CD4-positive, alpha-beta T cell treated with Interleukin-17A for 4 hours (primary cell): ENCODE measurements at regions not wholly inside any gene's neighbourhood (a gene's known extent, or its start where the extent isn't known, plus 50 kb on each side); places are given as distances from the start of the nearest gene placed in this dataset.

ENCODE experiments used
- DNase-seq: peaks from one replicate; pipeline ENCODE4 v3.0.0-alpha.2; 2020; ENCODE audit warnings: mixed read lengths

DNA sequence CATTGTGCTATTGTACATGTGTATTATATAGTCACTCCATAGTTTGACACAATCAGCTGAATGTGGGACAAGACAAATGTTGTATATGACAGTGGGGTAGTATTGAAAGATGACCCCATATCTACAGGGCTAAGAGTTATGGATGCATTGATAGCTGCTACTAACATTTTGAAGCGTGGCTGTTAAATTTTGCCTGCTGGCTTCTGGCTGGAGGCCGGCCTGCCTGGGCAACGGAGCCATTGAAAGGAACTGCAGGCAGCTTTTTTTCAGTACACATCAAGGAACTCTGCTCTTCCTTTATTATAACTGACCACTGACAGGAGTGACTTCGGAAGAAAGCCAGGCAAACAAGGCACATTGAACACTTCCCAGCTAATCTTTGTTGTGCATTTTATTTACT, 76.1 kb upstream of the TMEM33 start:
- no peak for DNase-seq

DNA sequence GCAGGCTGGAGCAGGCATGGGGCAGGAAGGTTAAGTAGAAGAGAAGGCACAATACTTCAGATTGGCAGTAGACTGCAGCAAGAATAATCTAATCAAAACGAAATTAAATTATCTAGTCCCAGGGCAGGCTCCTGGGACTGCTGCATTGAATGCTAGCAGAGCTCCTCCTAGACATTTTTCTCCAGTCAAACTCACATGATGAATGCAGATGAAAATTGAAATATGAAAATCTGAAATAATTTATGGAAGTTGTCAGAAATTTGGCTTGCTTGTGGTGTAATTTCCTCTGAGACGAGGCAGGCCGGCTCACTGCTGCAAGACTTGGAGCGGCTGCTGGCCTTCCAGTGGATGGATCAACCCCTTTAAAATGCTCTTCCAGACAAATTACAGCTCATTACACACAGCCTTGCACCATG, 78.0 kb upstream of the TMEM33 start:
- DNase-seq, result no peak

DNA sequence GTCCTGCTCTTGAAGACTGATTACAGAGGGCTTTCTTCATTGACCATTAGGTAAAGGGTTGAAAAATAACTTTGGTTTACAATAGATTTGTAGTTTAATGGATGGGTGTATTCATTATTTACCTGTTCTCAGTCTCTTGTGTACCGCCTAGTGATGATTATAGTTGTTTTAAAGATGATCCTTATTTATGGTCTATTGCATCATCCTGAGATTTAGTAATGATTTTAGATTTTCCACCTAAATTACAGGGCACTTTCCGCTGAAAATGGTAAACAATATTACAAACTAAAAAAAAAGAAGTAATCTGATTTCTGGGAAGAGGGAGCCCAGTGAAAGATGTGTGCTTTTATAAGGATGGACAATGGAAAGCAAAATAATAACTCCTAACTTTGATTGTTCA, 78.4 kb upstream of the TMEM33 start:
- no peak for DNase-seq

DNA sequence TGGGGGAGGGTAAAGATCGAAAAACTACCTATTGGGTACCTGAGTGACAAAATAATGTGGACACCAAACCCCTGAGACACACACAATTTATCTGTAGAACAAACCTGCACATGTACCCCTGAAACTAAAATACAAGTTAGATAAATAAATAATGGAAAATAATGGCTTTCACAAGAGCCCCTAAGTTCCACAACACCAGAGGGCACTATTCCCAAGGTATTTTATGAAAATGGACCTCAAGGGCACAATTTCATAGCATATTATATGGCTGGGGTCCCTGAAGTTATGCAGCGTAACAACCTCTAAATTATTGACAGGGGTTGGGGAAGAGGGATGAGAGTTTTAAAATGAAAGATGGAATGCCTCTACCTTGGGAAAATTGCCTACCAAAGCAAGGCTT, 81.3 kb upstream of the TMEM33 start:
- DNase-seq, result no peak

DNA sequence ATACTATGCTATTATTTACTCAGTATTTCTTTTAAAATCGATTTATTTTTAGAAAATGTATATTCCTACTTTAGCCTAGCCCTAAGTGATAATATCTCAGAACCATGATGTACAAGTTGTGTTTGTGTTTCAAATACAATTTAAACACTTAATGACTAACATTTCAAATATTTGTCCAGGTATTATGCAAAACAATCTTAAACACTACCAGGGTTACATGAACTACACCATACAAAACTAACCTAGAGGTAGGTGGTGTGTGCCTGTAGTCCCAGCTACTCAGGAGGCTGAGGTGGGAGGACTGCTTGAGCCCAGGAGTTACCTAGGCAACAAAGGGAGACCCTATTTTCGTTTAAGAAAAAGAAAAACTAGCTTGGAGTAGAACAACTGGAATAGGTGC, 83.0 kb upstream of the TMEM33 start:
- no peak for DNase-seq

DNA sequence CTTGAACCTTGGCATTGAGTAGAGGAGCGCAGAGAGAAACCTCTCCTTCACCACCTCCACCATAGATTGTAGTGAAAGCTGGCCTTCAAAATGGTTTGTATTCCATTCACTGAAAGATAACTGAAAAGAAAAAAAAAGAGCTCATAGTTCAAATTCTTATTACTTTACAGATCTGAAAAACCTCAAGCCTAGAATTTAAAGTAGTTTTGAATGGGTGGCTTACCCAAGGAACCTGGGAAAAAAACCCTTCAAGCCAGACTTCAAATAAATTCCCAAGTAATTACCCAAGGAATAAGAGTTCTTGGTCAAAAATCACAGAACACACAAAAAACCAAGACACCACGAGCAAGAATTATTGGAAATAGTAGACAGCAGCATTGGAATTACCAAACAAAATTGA, 83.6 kb upstream of the TMEM33 start:
- DNase-seq, result no peak

DNA sequence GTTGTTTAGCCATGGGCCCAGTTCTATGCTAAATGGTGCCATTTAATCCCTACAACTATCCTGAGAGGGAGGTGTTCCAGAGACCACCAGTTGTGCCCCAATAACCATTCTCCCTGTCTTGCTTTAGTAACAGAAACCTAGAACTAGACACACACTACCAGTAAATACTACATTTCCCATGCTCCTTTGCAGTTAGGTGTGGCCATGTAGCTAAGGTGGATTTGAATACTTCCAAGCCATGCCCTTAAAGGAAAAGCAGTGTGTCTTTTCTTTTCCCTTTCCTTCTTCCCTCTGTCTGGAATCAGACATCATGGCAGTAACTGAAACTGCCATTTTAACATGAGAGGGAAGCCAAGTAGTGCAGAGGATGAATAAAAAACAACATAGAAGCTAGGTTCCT, 90.9 kb upstream of the TMEM33 start:
- DNase-seq, result no peak

DNA sequence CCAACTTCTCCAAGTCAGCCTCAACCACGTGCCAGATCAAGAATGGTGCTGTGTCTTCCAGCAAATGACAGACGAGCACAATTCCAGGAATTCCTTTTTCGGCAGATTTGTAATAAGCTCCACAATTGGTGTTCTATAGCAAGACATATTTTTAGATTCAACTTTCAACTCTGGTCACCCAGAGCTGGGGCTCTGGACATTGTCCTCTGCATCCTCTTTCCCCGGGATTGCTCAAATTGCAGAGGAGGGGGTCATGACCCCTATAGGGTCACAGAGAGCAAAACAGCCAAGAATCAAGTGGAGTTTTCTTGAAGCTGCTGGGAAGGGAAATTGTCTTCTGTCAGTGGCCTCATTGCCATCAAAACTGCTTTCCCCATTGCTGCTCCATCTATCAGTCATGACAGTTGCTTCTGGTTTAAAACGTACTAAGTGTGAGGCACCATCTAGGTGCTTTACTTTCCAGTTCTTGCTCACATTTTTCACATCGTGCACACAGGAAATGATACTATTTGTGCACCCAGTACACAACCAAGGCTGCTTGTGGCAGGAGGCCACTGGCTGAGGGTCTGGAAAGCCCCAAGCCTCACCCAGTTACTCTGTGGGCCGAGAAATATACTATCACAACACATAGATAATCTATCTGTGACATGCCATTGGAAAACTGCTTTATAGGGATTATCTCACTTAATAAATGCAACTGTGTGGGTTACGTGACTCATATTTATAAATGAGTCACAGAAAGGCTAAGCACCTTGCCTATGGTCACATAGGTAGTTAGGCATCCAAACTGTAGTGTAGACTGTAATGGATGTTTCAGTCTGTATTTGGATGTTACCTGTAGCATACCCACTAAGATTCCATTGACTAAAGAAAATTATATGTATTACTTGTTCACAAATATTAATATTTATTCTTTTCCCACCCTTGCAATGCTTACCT, 91.7 kb upstream of the PHOX2B start:
- no peak for DNase-seq

DNA sequence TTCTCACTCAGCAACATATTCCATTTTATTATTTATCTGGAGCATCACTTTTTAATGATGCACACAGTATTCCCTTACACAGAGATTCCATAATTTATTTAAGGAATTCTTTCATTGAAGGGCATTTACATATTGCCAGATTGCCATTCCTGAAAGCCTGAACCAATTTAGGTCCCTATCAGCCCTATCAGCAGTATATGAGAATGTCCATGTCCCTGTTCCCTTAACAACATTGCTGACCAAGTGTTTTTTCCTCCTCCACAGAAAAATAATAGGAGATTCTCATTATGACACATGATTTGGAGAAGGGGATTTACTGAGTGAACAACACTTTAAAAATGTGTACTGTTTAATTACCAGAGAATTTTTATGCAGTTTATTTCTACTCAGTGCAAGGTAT, 90.1 kb upstream of the PHOX2B start:
- no peak for DNase-seq

DNA sequence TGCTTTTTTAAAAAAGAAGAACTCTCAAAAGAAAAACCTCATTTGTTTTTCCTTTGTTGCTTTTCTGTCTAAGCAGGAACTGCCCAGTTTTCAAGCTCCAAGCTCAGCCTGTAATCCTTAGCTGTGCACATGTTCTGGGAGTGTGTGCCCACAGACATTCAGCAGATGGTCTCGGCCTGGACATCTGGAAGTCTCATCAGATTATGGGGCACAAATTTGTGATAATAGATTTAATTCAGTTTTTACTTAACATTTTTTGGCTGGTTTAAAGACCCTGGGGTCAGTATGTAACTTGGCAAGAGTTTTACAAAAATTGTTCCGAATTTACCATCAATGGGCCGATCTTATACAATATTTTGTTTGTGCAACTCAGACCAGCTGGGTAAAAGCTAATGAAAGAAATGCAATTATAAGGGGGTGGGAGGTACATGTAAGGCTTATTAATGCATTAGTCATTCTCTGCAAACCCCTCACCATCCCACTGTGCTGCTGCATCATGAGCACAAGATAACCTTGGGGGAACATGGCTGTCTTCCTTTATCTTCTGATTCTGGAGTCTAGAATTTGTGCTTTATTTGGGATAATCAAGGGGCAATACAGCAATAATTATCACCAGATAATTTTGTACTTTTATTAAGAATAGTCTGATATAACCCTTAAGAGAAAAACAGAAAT, 86.9 kb upstream of the PHOX2B start:
- no peak for DNase-seq

DNA sequence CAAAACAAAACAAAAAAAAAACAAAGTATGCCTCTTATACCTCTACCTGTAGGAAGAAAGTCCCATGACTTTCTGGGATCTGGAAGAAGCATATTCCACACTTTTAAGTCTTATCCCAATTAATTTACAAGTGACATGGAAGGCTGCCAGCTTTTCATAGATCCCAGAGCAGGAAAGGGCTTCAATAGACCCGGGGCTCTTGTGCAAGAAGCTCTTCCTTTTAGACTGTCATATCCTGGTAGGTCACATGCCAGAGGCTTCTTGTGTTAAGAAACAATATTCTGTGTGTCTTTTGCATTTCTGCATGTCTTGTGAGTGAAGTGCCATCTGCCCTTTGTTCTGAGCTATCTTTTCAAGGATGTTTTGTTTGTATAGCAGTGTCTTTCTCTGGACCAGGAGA, 84.4 kb upstream of the PHOX2B start:
- no peak for DNase-seq

DNA sequence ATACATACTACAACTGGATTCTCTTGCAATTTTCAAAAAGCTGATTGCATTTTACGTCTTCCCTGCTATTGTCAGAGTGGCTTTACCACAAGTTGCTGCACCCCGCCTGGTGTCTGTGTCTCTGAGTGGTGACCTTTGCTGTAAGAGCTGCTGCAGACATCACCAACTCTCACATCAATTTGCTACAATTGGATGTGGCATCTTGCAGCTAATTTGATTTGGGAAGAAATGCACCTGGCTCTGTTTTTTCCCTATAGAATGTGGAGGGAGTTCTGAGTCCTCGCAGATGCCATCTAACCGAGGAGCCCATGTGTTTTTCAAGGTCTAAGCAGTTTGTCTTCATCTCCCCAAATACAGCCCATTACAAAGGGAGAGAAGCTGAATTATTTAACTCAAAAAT, 73.8 kb upstream of the PHOX2B start:
- no peak for DNase-seq

DNA sequence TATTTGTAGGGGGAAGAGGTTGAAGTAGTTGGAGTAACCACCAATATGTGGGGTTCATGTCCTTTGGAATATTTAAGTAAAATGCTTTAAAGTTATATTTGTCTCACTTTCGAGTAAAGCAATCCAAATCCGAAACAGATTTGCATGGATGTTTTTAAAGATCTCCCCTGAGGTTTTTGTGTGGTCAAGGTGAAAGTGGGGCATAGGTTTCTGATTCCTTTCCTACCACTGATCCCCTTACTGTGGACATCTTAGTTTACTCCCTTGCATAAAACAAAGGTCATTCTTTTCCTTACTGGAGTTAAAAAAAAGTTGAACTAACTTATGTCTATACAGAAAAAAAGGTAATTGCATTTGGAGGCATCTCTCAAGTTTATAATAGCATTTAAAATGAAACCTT, 71.9 kb upstream of the PHOX2B start:
- no peak for DNase-seq

DNA sequence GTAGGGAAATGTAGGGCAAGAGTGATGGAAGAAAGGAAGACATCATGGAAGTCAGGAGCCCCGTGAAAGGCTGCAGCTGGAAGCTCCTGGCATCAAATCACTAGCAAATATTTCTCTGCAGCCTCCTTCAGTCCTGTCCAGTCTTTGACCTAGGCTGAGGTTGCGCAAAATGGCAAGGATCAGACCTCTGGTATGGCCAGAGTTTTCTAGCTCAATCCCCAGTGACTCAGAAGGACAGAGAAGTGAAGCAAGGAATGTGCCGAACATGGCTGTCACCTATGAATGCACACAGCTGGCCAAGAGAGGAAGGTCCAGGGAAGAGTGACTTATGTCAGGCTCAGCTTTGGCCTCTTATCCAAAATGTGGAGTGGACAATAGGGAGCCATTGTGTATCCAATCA, 71.1 kb upstream of the PHOX2B start:
- no peak for DNase-seq

DNA sequence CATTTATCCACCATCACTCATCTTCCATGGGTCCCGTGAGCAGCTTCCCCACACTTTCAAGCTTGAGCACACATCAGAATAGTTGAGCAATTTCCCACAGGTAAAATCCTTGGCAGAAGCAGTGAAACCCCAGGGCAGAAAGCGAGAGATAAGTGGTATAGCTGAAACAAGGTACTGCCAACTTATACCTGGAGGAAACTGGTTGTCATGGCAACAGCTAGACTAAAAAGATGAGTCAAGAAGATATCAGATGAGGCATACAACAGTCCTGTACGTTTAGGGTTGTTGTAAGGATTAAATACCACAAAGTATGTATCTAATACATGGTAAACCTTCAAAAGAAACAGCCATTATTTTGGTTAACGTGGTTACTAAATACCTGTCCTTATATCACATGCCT, 66.9 kb upstream of the PHOX2B start:
- no peak for DNase-seq

DNA sequence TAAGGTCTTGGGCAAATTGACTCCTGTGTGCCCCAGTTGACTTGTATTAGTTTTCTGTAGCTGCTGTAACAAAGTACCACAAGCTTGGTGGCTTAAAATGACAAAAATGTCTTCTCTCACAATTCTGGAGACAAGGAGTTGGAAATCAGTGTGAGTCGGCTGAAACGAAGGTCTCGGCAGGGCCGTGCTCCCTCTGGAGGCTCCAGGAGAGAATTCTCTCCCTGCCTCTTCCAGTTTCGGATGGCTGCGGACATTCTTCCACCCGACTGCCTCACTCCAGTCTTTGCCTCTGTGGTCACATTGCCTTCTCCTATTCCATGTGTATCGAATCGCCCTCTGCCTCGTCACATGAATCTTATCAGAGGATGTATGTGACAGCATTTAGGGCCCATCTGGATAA, 66.0 kb upstream of the PHOX2B start:
- DNase-seq, result no peak

DNA sequence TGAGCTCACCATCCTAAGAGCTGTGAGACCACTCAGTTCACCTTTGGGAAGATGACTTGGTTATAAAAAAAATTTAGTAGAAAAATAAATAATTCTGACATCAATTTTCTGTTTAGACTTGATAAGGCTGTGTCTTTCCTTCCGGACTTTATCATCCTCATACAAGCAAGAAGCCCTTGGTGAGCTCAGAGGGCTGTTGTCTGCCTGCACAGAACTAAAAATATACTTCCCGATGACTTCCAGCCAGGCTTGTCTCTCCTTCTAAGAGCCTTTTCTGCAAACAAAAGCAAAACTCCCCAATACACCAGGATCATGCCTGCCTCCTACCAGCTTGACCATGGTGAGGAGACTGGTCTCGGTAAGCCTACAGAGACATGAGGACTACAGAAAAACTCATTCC, 58.3 kb upstream of the PHOX2B start:
- DNase-seq, result no peak

DNA sequence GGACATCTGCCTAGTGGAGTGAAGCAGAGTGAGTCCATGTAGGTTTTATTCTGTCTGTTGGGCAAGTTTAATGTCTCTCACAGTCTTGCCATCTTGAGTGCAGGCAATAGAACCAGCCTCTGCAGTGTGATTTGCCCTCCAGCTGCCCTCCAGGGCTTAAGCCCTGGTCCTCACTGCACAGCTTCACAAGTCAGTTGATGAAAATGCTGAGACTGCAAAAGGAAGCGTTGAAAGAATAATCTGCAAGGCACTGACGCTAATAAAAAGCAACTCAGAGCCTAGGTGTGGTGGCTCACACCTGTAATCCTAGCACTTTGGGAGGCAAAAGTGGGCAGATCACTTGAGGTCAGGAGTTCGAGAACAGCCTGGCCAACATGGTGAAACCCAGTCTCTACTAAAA, 54.1 kb upstream of the PHOX2B start:
- DNase-seq, result no peak

DNA sequence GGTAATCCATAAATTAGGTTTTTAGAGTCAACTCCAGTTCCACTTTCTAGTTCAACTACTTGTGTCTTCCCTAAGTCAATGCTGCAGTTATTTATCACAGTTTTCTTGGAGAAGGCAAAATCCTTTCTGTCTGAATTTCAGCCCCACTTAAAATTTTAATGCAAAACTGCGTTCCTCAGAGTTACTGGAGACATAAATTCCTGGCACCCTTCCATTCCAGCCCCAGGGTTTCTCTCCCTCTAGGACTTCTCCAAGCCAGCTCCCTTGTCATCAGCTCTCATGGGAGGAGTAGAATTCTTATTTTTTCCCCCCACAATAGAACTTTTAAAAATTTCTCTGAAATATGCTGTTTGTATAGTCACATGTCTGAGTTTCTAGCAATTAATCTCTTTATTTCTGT, 50.6 kb upstream of the PHOX2B start:
- DNase-seq, result no peak
